ENCODE measurements at regions not wholly inside any gene's neighbourhood (a gene's known extent, or its start where the extent isn't known, plus 50 kb on each side); places are given as distances from the start of the nearest gene placed in this dataset.

DNA sequence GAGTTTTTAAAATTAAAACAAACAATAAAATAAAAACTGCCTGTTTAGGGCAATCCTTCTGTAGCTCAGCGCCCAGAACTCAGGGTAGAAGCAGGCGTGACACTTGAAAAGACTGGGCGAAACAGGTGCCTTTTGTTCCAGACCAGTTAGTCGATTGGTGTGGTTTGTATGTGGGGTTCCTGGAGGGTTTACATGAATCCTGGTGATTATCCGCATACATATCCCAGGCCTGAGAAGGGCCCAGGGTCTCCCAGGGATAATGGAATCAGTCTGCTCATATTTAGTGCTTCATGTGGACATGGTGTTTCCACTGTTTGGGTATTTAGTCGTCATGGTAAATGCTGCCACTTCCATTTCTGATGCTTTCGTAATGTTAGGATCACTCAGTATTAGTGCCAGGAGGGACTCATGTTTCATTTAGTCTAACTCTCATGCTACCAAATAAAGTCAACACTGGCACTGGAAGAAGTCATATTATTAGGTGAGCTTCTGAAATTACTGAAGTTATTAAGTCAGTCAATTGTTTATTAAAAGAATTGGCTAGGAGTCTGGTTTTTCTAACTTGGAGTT lies 116.5 kb downstream of the SAMD5 start:
- no peak for DNase-seq (ENCODE audit: low read depth, low spot score)
- Histone ChIP-seq H3K27ac (ENCODE audit: low read depth, low read length) (no peak overlapping the region), H3K9me2 (ENCODE audit: insufficient read depth) (no peaks in the 10 kb centered on the region), H4K20me1 (ENCODE audit: insufficient read depth) (no peaks in the 10 kb centered on the region), H3K4me1 (ENCODE audit: control insufficient read depth in 1 of 2, insufficient read depth in 2 of 2, low read length in 2 of 2) (no peaks in the 10 kb centered on the region), H3K79me2 (ENCODE audit: insufficient read depth, low read length) (no peaks in the 10 kb centered on the region), H2AFZ (ENCODE audit: low read depth, low read length, poor library complexity, severe bottlenecking) (no peak overlapping the region), H3K27me3 (ENCODE audit: insufficient read depth, low read length) (no peaks in the 10 kb centered on the region), H3K4me3 (replicated peaks in 1 of 2; ENCODE audit: low read depth in 1 of 2, low read length in 2 of 2) (no peak overlapping the region), H3K36me3 (ENCODE audit: control insufficient read depth in 1 of 2, insufficient read depth in 2 of 2, low read length in 2 of 2) (no peaks in the 10 kb centered on the region), H3K9ac (ENCODE audit: low read length) (no peak overlapping the region), H3K4me2 (ENCODE audit: low read length) (no peak overlapping the region), H3K9me3 (ENCODE audit: control insufficient read depth in 1 of 2, insufficient read depth in 1 of 2, low read depth in 1 of 2, low read length in 2 of 2) (no peaks in the 10 kb centered on the region)
- no peak for ATAC-seq
- BruUV-seq (replicated peaks): no TSS peak
- ChIA-PET CTCF (no interaction called here), RAD21 (ENCODE audit: low non-redundant PET in 1 of 2, low total read pairs in 2 of 2, uncharacterized antibody in 2 of 2, unreplicated experiment in 2 of 2) (no interaction called here), POLR2A (no interaction called here)
- TF ChIP-seq ELF1 (IDR thresholded peaks at IDR 0.05; ENCODE audit: borderline replicate concordance, low read depth) (no peak), EZH2 (IDR thresholded peaks at IDR 0.05) (no peak), SP1 (IDR thresholded peaks at IDR 0.05; ENCODE audit: low read depth) (no peak), JUND (IDR thresholded peaks at IDR 0.05) (no peak), CBX3 (IDR thresholded peaks at IDR 0.05; ENCODE audit: low read depth) (no peak), CEBPB (IDR thresholded peaks at IDR 0.05; ENCODE audit: low read depth) (no peak), POLR2A (IDR thresholded peaks at IDR 0.05; ENCODE audit: borderline replicate concordance, extremely low read depth, insufficient read depth, insufficient read length) (no peak), YY1 (IDR thresholded peaks at IDR 0.05; ENCODE audit: extremely low read depth, insufficient replicate concordance, low read depth, low read length) (no peak), TCF7L2 (IDR thresholded peaks at IDR 0.05; ENCODE audit: borderline replicate concordance, extremely low read depth, insufficient read depth, insufficient read length) (no peak), SRF (IDR thresholded peaks at IDR 0.05; ENCODE audit: low read depth) (no peak), ZNF274 (IDR thresholded peaks at IDR 0.05; ENCODE audit: low read depth, low read length) (no peak), CTCF (IDR thresholded peaks at IDR 0.05 in 2 of 3, conservative IDR thresholded peaks at IDR 0.05 in 1 of 3; ENCODE audit: borderline replicate concordance in 1 of 3, insufficient read depth in 1 of 3, low read depth in 2 of 3, low read length in 2 of 3) (no peak), REST (IDR thresholded peaks at IDR 0.05; ENCODE audit: low read depth) (no peak), FOSL1 (IDR thresholded peaks at IDR 0.05; ENCODE audit: low read depth) (no peak)
- TF ChIP-seq, protein P1, sequence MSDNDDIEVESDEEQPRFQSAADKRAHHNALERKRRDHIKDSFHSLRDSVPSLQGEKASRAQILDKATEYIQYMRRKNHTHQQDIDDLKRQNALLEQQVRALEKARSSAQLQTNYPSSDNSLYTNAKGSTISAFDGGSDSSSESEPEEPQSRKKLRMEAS (IDR thresholded peaks at IDR 0.05): no peak
- intact Hi-C loops (cut with micrococcal nuclease): no loop called here
